ENCODE measurements at regions not wholly inside any gene's neighbourhood (a gene's known extent, or its start where the extent isn't known, plus 50 kb on each side); places are given as distances from the start of the nearest gene placed in this dataset.

- peak; percentile 64 for ATAC-seq
- TF ChIP-seq TCF4 (CRISPR knock-in tag; IDR thresholded peaks at IDR 0.05; ENCODE audit: borderline replicate concordance) (no peak), CSDC2 (CRISPR knock-in tag; IDR thresholded peaks at IDR 0.05) (no peak), ZFP3 (CRISPR knock-in tag; IDR thresholded peaks at IDR 0.05) (no peak), PPARA (CRISPR knock-in tag; IDR thresholded peaks at IDR 0.05; ENCODE audit: borderline replicate concordance) (no peak), PATZ1 (CRISPR knock-in tag; IDR thresholded peaks at IDR 0.05; ENCODE audit: borderline replicate concordance) (no peak), ZC3H10 (CRISPR knock-in tag; IDR thresholded peaks at IDR 0.05) (no peak), ISL1 (CRISPR knock-in tag; IDR thresholded peaks at IDR 0.05) (no peak), POU6F1 (CRISPR knock-in tag; IDR thresholded peaks at IDR 0.05; ENCODE audit: borderline replicate concordance, low read depth) (no peak), CREB5 (CRISPR knock-in tag; IDR thresholded peaks at IDR 0.05; ENCODE audit: low read depth) (no peak), RARB (CRISPR knock-in tag; IDR thresholded peaks at IDR 0.05) (no peak), ZNF8 (CRISPR knock-in tag; IDR thresholded peaks at IDR 0.05) (no peak), ZNF70 (CRISPR knock-in tag; IDR thresholded peaks at IDR 0.05) (no peak), SNAI2 (CRISPR knock-in tag; IDR thresholded peaks at IDR 0.05) (no peak)
Measured at GRCh38 chr1:38455829-38456530, 403.6 kb downstream of the RRAGC start.

- ATAC-seq: no peak
- TF ChIP-seq BACH2 (CRISPR knock-in tag; IDR thresholded peaks at IDR 0.05; ENCODE audit: borderline replicate concordance) (no peak), ISL1 (CRISPR knock-in tag; IDR thresholded peaks at IDR 0.05) (no peak), ZNF8 (CRISPR knock-in tag; IDR thresholded peaks at IDR 0.05) (no peak), RARB (CRISPR knock-in tag; IDR thresholded peaks at IDR 0.05) (no peak), CSDC2 (CRISPR knock-in tag; IDR thresholded peaks at IDR 0.05) (no peak), ZC3H10 (CRISPR knock-in tag; IDR thresholded peaks at IDR 0.05) (no peak), TCF4 (CRISPR knock-in tag; IDR thresholded peaks at IDR 0.05; ENCODE audit: borderline replicate concordance) (no peak)
Measured at GRCh38 chr1:38454749-38455441, 404.7 kb downstream of the RRAGC start.

- no peak for ATAC-seq
- TF ChIP-seq PATZ1 (CRISPR knock-in tag; IDR thresholded peaks at IDR 0.05; ENCODE audit: borderline replicate concordance) (no peak), RARB (CRISPR knock-in tag; IDR thresholded peaks at IDR 0.05) (no peak), ZFP3 (CRISPR knock-in tag; IDR thresholded peaks at IDR 0.05) (no peak), PPARA (CRISPR knock-in tag; IDR thresholded peaks at IDR 0.05; ENCODE audit: borderline replicate concordance) (no peak), ZNF8 (CRISPR knock-in tag; IDR thresholded peaks at IDR 0.05) (no peak), ISL1 (CRISPR knock-in tag; IDR thresholded peaks at IDR 0.05) (no peak), CSRNP3 (CRISPR knock-in tag; IDR thresholded peaks at IDR 0.05) (no peak), BACH2 (CRISPR knock-in tag; IDR thresholded peaks at IDR 0.05; ENCODE audit: borderline replicate concordance) (no peak), TOX (CRISPR knock-in tag; IDR thresholded peaks at IDR 0.05; ENCODE audit: borderline replicate concordance) (no peak), ZC3H10 (CRISPR knock-in tag; IDR thresholded peaks at IDR 0.05) (no peak), CREB5 (CRISPR knock-in tag; IDR thresholded peaks at IDR 0.05; ENCODE audit: low read depth) (no peak), TSHZ2 (CRISPR knock-in tag; IDR thresholded peaks at IDR 0.05) (no peak), GLIS3 (CRISPR knock-in tag; IDR thresholded peaks at IDR 0.05) (no peak), ZNF565 (CRISPR knock-in tag; conservative IDR thresholded peaks at IDR 0.05; ENCODE audit: low read depth) (no peak)
Measured at GRCh38 chr1:38454236-38454635, 405.3 kb downstream of the RRAGC start.

Measured in SK-N-SH treated with all-trans-retinoic acid at 6 μM for 48 hours (cell line).